SK-N-SH (cell line): ENCODE measurements at regions not wholly inside any gene's neighbourhood (a gene's known extent, or its start where the extent isn't known, plus 50 kb on each side); places are given as distances from the start of the nearest gene placed in this dataset.

Experiments used
- CTCF ChIA-PET: fragments of 300-600, 350-600 bp; formaldehyde crosslinking; extraction: SDS; loops from one replicate; lab custom pipeline; 2021; lab: Yijun Ruan, JAX
- POLR2A ChIA-PET: fragments of 350-600 bp; sonication (Branson Sonifier 250); formaldehyde crosslinking; extraction: SDS; loops from one replicate; lab custom pipeline; 2020; ENCODE audit warnings: antibody characterized with exemption, inconsistent platforms; lab: Yijun Ruan, JAX
- DNase-seq: peaks from one replicate; pipeline ENCODE4 v3.0.0; 2012
- H2AFZ ChIP-seq: fragments of 200-600 bp; sonication (generic); 2 replicates; pipeline ENCODE4 v1.8.1; 2016; ENCODE audit warnings: antibody characterized with exemption, mild to moderate bottlenecking, low read depth
- H3F3A ChIP-seq: fragments of 200-600 bp; sonication (generic); replicated peaks from 2 replicates; pipeline ENCODE3; 2016; ENCODE audit warnings: antibody characterized with exemption, mild to moderate bottlenecking; ENCODE audit not compliant: insufficient read depth
- H3K27ac ChIP-seq, 2 experiments: fragments of 200-500 bp in 1 of 2; fragments of 200-600 bp in 1 of 2; sonication (Bioruptor generic) in 1 of 2; sonication (generic), shearing (Covaris generic) in 1 of 2; 2 replicates each; pipeline versions ENCODE4 v1.5.1 to v1.6.1; 2014 to 2016; ENCODE audit warnings: low read depth in 2 of 2, inconsistent platforms in 1 of 2, low read length in 1 of 2, mild to moderate bottlenecking in 1 of 2, mixed read lengths in 1 of 2
- H3K27me3 ChIP-seq: fragments of 200-600 bp; sonication (generic), shearing (Covaris generic); 2 replicates; pipeline ENCODE4 v1.6.1; 2016; ENCODE audit warnings: mixed run types; ENCODE audit not compliant: insufficient read depth
- H3K36me3 ChIP-seq, 2 experiments: fragments of 200-500 bp in 1 of 2; fragments of 200-600 bp in 1 of 2; sonication (Bioruptor generic) in 1 of 2; sonication (generic) in 1 of 2; replicated peaks in 1 of 2; 2 replicates each; pipeline versions ENCODE3 to v1.5.1; 2014 to 2016; ENCODE audit warnings: low read length in 1 of 2, mild to moderate bottlenecking in 1 of 2; ENCODE audit not compliant: insufficient read depth in 2 of 2, control insufficient read depth in 1 of 2
- H3K4me1 ChIP-seq, 2 experiments: fragments of 200-500 bp in 1 of 2; fragments of 200-600 bp in 1 of 2; sonication (Bioruptor generic) in 1 of 2; sonication (generic), shearing (Covaris generic) in 1 of 2; 2 replicates each; pipeline versions ENCODE4 v1.5.1 to v1.6.1; 2014 to 2016; ENCODE audit warnings: low read depth in 1 of 2, low read length in 1 of 2, mixed run types in 1 of 2; ENCODE audit not compliant: insufficient read depth in 2 of 2, control insufficient read depth in 1 of 2
- H3K4me2 ChIP-seq: fragments of 200-600 bp; sonication (generic), shearing (Covaris generic); 2 replicates; pipeline ENCODE4 v1.6.1; 2017; ENCODE audit warnings: mixed run types
- H3K4me3 ChIP-seq, 2 experiments: fragments of 200-500 bp in 1 of 2; fragments of 200-600 bp in 1 of 2; sonication (Bioruptor generic) in 1 of 2; sonication (generic), shearing (Covaris generic) in 1 of 2; 2 replicates each; pipeline versions ENCODE4 v1.5.1 to v1.8.1; 2014 to 2016; ENCODE audit warnings: low read depth in 2 of 2, inconsistent platforms in 1 of 2, low read length in 1 of 2, mild to moderate bottlenecking in 1 of 2, mixed read lengths in 1 of 2, moderate library complexity in 1 of 2
- H3K79me2 ChIP-seq: fragments of 200-600 bp; sonication (generic); 2 replicates; pipeline ENCODE4 v1.8.1; 2017; ENCODE audit warnings: mild to moderate bottlenecking; ENCODE audit not compliant: insufficient read depth
- H3K9ac ChIP-seq: fragments of 200-600 bp; sonication (generic); 2 replicates; pipeline ENCODE4 v1.6.1; 2017; ENCODE audit warnings: mixed run types
- H3K9me2 ChIP-seq: fragments of 200-600 bp; sonication (generic); 2 replicates; pipeline ENCODE4 v1.6.1; 2017; ENCODE audit warnings: mixed run types
- H3K9me3 ChIP-seq: fragments of 200-600 bp; sonication (generic); 2 replicates; pipeline ENCODE4 v1.6.1; 2017; ENCODE audit warnings: mixed run types, mild to moderate bottlenecking, moderate library complexity
- H4K20me1 ChIP-seq: fragments of 200-600 bp; sonication (generic); 2 replicates; pipeline ENCODE4 v1.6.1; 2017; ENCODE audit warnings: mild to moderate bottlenecking, mixed run types; ENCODE audit not compliant: insufficient read depth
- ELF1 ChIP-seq: IDR thresholded peaks from 2 replicates; pipeline ENCODE4 v1.4.0; 2012
- EP300 ChIP-seq, 2 experiments: IDR thresholded peaks; 2 replicates each; pipeline versions ENCODE4 v1.4.0 to v1.6.1; 2012; ENCODE audit warnings: borderline replicate concordance in 1 of 2, low read depth in 1 of 2, low read length in 1 of 2
- GATA2 ChIP-seq: sonication (generic); formaldehyde crosslinking; IDR thresholded peaks from 2 replicates; pipeline ENCODE4 v1.5.0; 2020; ENCODE audit warnings: mild to moderate bottlenecking, missing genetic modification reagents
- JUND ChIP-seq: IDR thresholded peaks from 2 replicates; pipeline ENCODE4 v1.4.0; 2012
- MEF2A ChIP-seq: IDR thresholded peaks from 2 replicates; pipeline ENCODE4 v1.4.0; 2012; ENCODE audit warnings: low read depth, borderline replicate concordance
- MXI1 ChIP-seq: IDR thresholded peaks from 2 replicates; pipeline ENCODE4 v1.6.1; 2012; ENCODE audit warnings: mild to moderate bottlenecking, low read depth, low read length, improper control_type of control experiment
- NRF1 ChIP-seq: IDR thresholded peaks from 2 replicates; pipeline ENCODE4 v1.6.1; 2012; ENCODE audit warnings: low read depth, mild to moderate bottlenecking, low read length
- POLR2AphosphoS5 ChIP-seq: IDR thresholded peaks from 2 replicates; pipeline ENCODE4 v1.6.1; 2012; ENCODE audit warnings: low read depth, low read length
- RAD21 ChIP-seq: IDR thresholded peaks from 2 replicates; pipeline ENCODE4 v1.6.1; 2012; ENCODE audit warnings: mild to moderate bottlenecking, low read length
- RCOR1 ChIP-seq: fragments of 150-350 bp; IDR thresholded peaks from 2 replicates; pipeline ENCODE4 v1.6.1; 2017; ENCODE audit warnings: antibody characterized with exemption, low read length
- RFX5 ChIP-seq: IDR thresholded peaks from 2 replicates; pipeline ENCODE4 v1.6.1; 2012; ENCODE audit warnings: mild to moderate bottlenecking, improper control_type of control experiment, low read length
- TAF1 ChIP-seq: IDR thresholded peaks from 2 replicates; pipeline ENCODE4 v1.6.1; 2012; ENCODE audit warnings: low read depth, mild to moderate bottlenecking, low read length, moderate library complexity, borderline replicate concordance
- WGBS: methylation state at CpG from one replicate; pipeline ENCODE4 v1.1.6; 2017; ENCODE audit warnings: low lambda C conversion rate; 5-methylcytosine and 5-hydroxymethylcytosine counted together
- TF ChIP-seq, protein P1 (sequence below): fragments of 150-350 bp; IDR thresholded peaks from 2 replicates; pipeline ENCODE4 v1.6.1; 2016; ENCODE audit warnings: mild to moderate bottlenecking, low read depth, low read length
- TF ChIP-seq, protein P2 (sequence below): IDR thresholded peaks from 2 replicates; pipeline ENCODE4 v1.6.1; 2012; ENCODE audit warnings: mild to moderate bottlenecking, low read depth, low read length, moderate library complexity
- TF ChIP-seq, protein P3 (sequence below): IDR thresholded peaks from 2 replicates; pipeline ENCODE4 v1.4.0; 2012; ENCODE audit warnings: low read depth
- TF ChIP-seq, protein P4 (sequence below): IDR thresholded peaks from 2 replicates; pipeline ENCODE4; 2012
- TF ChIP-seq, protein P5 (sequence below): fragments of 150-350 bp; IDR thresholded peaks from 2 replicates; pipeline ENCODE4 v1.6.1; 2017; ENCODE audit warnings: antibody characterized with exemption, low read length, low read depth, borderline replicate concordance

DNA sequence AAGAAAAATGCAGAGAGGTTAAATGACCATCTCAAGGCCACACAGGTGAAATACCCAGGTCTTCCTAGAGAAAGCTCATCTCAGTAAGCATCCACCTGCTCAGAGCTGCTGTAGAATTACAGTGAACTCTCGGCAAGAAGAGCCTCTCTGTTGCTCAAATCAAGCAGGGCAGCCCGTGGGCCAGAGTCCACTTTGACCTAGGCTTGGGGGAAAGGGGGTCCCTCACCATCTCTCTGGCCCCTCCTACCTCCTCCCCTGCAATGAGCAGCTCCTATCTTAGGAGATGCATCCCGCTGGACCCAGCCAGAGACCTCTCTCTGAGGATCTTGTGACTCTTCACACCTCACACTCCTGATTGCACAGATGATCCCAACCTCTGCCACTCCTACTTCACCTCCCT is 364.7 kb downstream of the PTPRU start:
- no peak overlapping the region for H3K4me3 ChIP-seq
- ChIA-PET CTCF (interaction anchor here (0.7 to 1.5 kb wide), 2 partner anchors 24 to 511 kb away, joined by 3 read pairs; no protein-coding TSS in a partner anchor), POLR2A (no interaction called here)
- H3K4me2 ChIP-seq = no peak overlapping the region
- H3K27ac ChIP-seq = no peak overlapping the region
- H3K9me2 ChIP-seq = no peaks in the 10 kb centered on the region
- H4K20me1 ChIP-seq = no peaks in the 10 kb centered on the region
- DNase-seq = no peak
- TF ChIP-seq RFX5 = no peak
- no peaks in the 10 kb centered on the region; the same call in 1 of the 2 replicates for H3K27me3 ChIP-seq
- no peaks in the 10 kb centered on the region for H3K36me3 ChIP-seq
- no peaks in the 10 kb centered on the region for H3K4me1 ChIP-seq
- H2AFZ ChIP-seq = no peak overlapping the region
- no peak overlapping the region for H3K9ac ChIP-seq
- H3K9me3 ChIP-seq = no peaks in the 10 kb centered on the region
- no peaks in the 10 kb centered on the region for H3K79me2 ChIP-seq
- no peaks in the 10 kb centered on the region for H3F3A ChIP-seq
- WGBS = 13% methylated on average over 3 of the region's 3 CpGs

DNA sequence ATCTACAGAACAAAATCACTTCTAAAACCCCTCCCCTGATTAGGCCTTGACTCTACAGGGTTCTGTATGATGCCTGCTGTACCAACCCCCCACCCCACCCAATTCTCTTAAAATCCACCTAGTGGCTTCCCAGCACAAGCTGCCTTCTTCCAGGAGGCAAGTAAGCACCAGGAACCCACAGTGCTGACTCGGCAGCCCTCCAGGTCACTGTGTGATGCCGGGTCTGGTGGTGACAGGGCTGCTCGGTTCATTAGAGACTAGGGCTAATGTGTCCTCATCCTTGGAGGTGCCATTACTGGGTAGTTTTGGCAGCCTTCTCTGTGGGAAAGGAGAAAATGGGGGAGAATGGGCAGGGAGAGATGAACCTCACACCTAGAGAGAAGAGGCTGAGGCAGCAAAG is 363.5 kb downstream of the PTPRU start:
- POLR2A ChIA-PET = no interaction called here
- Histone ChIP-seq H3K27ac (no peak overlapping the region), H2AFZ (no peak overlapping the region), H3F3A (no peaks in the 10 kb centered on the region), H3K9me2 (no peaks in the 10 kb centered on the region), H3K4me1 (no peaks in the 10 kb centered on the region), H4K20me1 (no peaks in the 10 kb centered on the region), H3K4me3 (no peak overlapping the region), H3K27me3 (no peaks in the 10 kb centered on the region; the same call in 1 of the 2 replicates), H3K79me2 (no peaks in the 10 kb centered on the region), H3K4me2 (no peak overlapping the region), H3K9me3 (no peaks in the 10 kb centered on the region), H3K36me3 (no peaks in the 10 kb centered on the region), H3K9ac (no peak overlapping the region)
- TF ChIP-seq, protein P1, sequence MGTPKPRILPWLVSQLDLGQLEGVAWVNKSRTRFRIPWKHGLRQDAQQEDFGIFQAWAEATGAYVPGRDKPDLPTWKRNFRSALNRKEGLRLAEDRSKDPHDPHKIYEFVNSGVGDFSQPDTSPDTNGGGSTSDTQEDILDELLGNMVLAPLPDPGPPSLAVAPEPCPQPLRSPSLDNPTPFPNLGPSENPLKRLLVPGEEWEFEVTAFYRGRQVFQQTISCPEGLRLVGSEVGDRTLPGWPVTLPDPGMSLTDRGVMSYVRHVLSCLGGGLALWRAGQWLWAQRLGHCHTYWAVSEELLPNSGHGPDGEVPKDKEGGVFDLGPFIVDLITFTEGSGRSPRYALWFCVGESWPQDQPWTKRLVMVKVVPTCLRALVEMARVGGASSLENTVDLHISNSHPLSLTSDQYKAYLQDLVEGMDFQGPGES = no peak
- TF ChIP-seq EP300 (IDR thresholded peaks at IDR 0.05; ENCODE audit: borderline replicate concordance in 1 of 2, low read depth in 1 of 2, low read length in 1 of 2) (no peak), GATA2 (CRISPR knock-in tag) (no peak), MXI1 (no peak), NRF1 (no peak), POLR2AphosphoS5 (no peak), TAF1 (no peak), ELF1 (no peak), MEF2A (no peak), JUND (no peak), RCOR1 (no peak), RAD21 (no peak)
- TF ChIP-seq, protein P2, sequence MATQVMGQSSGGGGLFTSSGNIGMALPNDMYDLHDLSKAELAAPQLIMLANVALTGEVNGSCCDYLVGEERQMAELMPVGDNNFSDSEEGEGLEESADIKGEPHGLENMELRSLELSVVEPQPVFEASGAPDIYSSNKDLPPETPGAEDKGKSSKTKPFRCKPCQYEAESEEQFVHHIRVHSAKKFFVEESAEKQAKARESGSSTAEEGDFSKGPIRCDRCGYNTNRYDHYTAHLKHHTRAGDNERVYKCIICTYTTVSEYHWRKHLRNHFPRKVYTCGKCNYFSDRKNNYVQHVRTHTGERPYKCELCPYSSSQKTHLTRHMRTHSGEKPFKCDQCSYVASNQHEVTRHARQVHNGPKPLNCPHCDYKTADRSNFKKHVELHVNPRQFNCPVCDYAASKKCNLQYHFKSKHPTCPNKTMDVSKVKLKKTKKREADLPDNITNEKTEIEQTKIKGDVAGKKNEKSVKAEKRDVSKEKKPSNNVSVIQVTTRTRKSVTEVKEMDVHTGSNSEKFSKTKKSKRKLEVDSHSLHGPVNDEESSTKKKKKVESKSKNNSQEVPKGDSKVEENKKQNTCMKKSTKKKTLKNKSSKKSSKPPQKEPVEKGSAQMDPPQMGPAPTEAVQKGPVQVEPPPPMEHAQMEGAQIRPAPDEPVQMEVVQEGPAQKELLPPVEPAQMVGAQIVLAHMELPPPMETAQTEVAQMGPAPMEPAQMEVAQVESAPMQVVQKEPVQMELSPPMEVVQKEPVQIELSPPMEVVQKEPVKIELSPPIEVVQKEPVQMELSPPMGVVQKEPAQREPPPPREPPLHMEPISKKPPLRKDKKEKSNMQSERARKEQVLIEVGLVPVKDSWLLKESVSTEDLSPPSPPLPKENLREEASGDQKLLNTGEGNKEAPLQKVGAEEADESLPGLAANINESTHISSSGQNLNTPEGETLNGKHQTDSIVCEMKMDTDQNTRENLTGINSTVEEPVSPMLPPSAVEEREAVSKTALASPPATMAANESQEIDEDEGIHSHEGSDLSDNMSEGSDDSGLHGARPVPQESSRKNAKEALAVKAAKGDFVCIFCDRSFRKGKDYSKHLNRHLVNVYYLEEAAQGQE = no peak
- TF ChIP-seq, protein P3, sequence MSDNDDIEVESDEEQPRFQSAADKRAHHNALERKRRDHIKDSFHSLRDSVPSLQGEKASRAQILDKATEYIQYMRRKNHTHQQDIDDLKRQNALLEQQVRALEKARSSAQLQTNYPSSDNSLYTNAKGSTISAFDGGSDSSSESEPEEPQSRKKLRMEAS = no peak
- TF ChIP-seq, protein P4, sequence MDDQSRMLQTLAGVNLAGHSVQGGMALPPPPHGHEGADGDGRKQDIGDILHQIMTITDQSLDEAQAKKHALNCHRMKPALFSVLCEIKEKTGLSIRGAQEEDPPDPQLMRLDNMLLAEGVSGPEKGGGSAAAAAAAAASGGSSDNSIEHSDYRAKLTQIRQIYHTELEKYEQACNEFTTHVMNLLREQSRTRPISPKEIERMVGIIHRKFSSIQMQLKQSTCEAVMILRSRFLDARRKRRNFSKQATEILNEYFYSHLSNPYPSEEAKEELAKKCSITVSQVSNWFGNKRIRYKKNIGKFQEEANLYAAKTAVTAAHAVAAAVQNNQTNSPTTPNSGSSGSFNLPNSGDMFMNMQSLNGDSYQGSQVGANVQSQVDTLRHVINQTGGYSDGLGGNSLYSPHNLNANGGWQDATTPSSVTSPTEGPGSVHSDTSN = no peak
- TF ChIP-seq, protein P5, sequence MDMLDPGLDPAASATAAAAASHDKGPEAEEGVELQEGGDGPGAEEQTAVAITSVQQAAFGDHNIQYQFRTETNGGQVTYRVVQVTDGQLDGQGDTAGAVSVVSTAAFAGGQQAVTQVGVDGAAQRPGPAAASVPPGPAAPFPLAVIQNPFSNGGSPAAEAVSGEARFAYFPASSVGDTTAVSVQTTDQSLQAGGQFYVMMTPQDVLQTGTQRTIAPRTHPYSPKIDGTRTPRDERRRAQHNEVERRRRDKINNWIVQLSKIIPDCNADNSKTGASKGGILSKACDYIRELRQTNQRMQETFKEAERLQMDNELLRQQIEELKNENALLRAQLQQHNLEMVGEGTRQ = no peak
- CTCF ChIA-PET = interaction anchor here (0.7 to 0.8 kb wide), 2 partner anchors 10 to 124 kb away, joined by 3 read pairs; no protein-coding TSS in a partner anchor
- DNase-seq = no peak
- 33% methylated on average over 2 of the region's 3 CpGs for WGBS
